Thoracic aorta (tissue), 2 donors: ENCODE measurements at regions not wholly inside any gene's neighbourhood (a gene's known extent, or its start where the extent isn't known, plus 50 kb on each side); places are given as distances from the start of the nearest gene placed in this dataset.

Experiments
- ATAC-seq: fragments of 150-250 bp; one replicate; pipeline ENCODE4 v1.8.0; 2017; ENCODE audit warnings: low read depth; ENCODE audit not compliant: insufficient number of reproducible peaks, low FRiP score
- DNase-seq: peaks from one replicate; pipeline ENCODE4 v3.0.0-alpha.2; 2020; ENCODE audit warnings: low spot score
- H3K27ac ChIP-seq, 2 donors: fragments of 200-600 bp; sonication (generic); 1 replicate in 1 of 2; 2 replicates in 1 of 2; pipeline ENCODE4 v1.5.1; 2016; ENCODE audit warnings: mild to moderate bottlenecking in 2 of 2, moderate library complexity in 2 of 2
- H3K27me3 ChIP-seq: fragments of 200-600 bp; sonication (generic); replicated peaks from 2 replicates; pipeline ENCODE4 v1.6.0; 2016; ENCODE audit warnings: mild to moderate bottlenecking; ENCODE audit not compliant: insufficient read depth
- H3K36me3 ChIP-seq: fragments of 200-600 bp; sonication (generic); one replicate; pipeline ENCODE4 v1.5.1; 2016
- H3K4me1 ChIP-seq, 2 donors: fragments of 200-600 bp; sonication (generic); 1 replicate in 1 of 2; 2 replicates in 1 of 2; pipeline versions ENCODE4 v1.5.1 to v1.6.0; 2016; ENCODE audit warnings: low read depth in 2 of 2, mild to moderate bottlenecking in 1 of 2; ENCODE audit not compliant: control insufficient read depth in 1 of 2
- H3K4me3 ChIP-seq: fragments of 200-600 bp; sonication (generic); 2 replicates; pipeline ENCODE4 v1.5.1; 2016; ENCODE audit warnings: mild to moderate bottlenecking
- H3K9me3 ChIP-seq: fragments of 200-600 bp; sonication (generic); 2 replicates; pipeline ENCODE4 v1.5.1; 2016
- TF ChIP-seq, protein P1 (sequence below): fragments of 200-600 bp; sonication (generic); IDR thresholded peaks from one replicate; pipeline ENCODE4 v1.5.1; 2019; ENCODE audit warnings: antibody characterized with exemption

DNA sequence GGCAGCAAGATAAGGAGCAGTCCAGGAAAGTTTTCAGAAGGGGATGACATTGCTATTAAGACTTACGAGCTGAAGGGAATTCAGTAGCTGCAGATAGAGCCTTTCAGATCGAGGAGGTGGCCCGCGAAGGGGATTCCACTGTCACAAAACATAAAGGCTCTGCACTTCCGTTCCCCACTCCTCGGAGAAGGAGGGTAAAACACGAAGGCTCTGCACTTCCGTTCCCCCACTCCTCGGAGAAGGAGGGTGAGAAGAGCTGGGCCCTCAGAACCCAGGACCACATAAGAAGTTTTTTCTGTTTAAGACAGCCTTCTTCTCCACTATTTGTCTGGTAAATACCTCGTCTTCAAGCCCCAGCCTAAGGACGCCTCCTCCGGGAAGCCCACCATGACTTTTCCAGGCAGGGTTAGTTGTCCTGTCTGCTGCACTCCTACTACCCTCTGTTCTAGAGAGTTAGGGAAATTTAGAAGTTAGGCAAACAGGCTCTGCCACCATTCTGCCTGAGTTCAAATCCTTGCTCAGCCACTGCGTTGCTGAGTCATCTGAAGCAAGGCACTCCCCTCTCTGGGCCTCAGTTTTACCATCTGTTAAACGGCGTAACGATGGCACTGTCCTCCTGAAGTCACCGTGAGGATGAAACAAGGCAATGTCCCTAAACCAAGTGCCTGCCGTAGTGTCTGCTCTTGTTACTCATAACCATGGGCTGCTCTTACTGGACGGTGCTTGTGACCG, 134.1 kb upstream of the HES1 start:
- ATAC-seq (no peak), DNase-seq (no peak)
- no peak overlapping the region for H3K4me3 ChIP-seq
- H3K27ac ChIP-seq = no peak overlapping the region
- H3K27me3 ChIP-seq = no peaks in the 10 kb centered on the region
- no peaks in the 10 kb centered on the region for H3K9me3 ChIP-seq
- H3K36me3 ChIP-seq = no peaks in the 10 kb centered on the region
- TF ChIP-seq, protein P1, sequence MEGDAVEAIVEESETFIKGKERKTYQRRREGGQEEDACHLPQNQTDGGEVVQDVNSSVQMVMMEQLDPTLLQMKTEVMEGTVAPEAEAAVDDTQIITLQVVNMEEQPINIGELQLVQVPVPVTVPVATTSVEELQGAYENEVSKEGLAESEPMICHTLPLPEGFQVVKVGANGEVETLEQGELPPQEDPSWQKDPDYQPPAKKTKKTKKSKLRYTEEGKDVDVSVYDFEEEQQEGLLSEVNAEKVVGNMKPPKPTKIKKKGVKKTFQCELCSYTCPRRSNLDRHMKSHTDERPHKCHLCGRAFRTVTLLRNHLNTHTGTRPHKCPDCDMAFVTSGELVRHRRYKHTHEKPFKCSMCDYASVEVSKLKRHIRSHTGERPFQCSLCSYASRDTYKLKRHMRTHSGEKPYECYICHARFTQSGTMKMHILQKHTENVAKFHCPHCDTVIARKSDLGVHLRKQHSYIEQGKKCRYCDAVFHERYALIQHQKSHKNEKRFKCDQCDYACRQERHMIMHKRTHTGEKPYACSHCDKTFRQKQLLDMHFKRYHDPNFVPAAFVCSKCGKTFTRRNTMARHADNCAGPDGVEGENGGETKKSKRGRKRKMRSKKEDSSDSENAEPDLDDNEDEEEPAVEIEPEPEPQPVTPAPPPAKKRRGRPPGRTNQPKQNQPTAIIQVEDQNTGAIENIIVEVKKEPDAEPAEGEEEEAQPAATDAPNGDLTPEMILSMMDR = no peak
- H3K4me1 ChIP-seq = peaks cover 22 to 49% of the 10 kb centered on the region in 2 donors

DNA sequence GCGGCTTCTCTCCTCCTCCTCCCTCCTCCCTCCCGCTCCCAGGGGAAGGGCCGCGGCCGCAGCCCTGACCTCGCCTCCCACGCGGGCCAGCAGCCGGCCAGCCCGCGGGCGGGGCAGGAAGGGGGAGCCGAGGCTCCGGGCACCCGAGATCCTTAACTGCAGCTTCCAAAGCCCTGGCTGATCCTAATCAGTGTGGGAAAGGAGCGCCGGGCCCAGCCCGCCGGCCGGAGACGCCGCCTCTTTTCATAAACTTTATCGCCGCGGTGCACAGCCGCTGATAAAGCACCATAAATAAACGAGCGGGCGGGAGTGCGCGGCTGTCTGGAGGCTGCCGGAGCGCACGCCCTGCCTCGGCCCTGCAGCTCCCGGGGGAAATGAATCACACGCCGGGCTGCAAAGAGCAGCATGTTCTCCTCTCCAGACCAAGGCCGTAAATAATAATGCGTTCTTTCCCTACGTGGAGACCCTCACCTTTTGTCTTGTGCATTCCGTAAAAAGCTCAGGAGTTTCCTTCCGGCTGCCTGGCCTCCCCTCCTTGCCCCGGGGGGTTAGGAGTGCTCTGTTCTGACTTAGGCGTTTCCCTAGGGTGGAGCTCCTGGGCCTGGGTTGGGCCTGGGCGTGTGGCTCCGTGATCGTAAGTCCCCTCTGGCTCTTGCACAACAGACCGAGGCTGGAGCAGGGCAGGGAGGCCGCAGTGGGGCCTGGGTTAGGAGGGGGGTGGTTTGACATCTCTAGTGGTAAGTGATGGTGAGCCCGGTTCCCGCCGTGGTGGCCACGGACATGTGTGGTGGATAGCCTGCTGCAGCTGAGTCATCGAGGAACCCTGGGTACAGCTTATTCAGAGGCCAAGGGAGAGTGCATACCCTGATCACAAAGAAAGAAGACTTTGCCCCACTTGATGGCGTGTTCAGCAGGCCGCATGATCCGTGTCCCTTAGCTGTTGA, 132.6 kb upstream of the HES1 start:
- Histone ChIP-seq H3K4me1 (peaks cover 11 to 34% of the 10 kb centered on the region in 2 donors), H3K27me3 (no peaks in the 10 kb centered on the region), H3K4me3 (peak overlapping the region; percentile 70), H3K36me3 (no peaks in the 10 kb centered on the region), H3K9me3 (no peaks in the 10 kb centered on the region), H3K27ac (peak overlapping the region; percentile 79 to 85)
- TF ChIP-seq, protein P1 = no peak
- ATAC-seq (peak; percentile 84), DNase-seq (peak; percentile 80)

DNA sequence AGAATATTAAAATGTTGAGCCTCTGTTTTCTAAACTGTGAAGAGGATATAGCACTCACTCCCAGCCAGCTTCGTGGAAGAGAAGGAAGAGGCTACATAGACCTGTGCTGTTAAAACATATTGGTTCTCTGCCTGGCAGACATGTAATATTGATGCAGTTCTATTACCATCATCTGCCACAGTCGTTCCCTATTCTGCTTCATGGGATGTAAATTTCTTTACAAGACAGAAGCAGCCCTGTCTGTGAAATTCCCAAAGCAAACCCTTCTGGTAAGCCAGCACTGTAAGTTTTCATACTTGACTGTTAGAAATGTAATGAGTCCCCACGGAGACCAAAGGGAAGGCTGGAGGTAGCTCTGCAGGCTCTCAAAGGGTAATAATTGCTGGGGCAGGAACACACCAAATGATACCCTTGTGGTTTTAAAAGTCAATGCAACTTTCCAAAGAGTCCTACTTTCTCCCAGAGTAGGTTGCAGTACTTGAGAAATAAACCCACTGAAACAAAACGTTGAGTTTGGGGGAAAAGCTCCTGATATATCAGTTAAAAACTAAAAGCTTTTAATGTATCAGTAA, 129.9 kb upstream of the HES1 start:
- no peaks in the 10 kb centered on the region for H3K9me3 ChIP-seq
- no peaks in the 10 kb centered on the region for H3K27me3 ChIP-seq
- H3K36me3 ChIP-seq = no peaks in the 10 kb centered on the region
- ATAC-seq = no peak
- DNase-seq = no peak
- TF ChIP-seq, protein P1 = no peak
- H3K27ac ChIP-seq = no peak overlapping the region
- H3K4me1 ChIP-seq = peaks cover 10 to 28% of the 10 kb centered on the region in 2 donors
- no peak overlapping the region for H3K4me3 ChIP-seq

DNA sequence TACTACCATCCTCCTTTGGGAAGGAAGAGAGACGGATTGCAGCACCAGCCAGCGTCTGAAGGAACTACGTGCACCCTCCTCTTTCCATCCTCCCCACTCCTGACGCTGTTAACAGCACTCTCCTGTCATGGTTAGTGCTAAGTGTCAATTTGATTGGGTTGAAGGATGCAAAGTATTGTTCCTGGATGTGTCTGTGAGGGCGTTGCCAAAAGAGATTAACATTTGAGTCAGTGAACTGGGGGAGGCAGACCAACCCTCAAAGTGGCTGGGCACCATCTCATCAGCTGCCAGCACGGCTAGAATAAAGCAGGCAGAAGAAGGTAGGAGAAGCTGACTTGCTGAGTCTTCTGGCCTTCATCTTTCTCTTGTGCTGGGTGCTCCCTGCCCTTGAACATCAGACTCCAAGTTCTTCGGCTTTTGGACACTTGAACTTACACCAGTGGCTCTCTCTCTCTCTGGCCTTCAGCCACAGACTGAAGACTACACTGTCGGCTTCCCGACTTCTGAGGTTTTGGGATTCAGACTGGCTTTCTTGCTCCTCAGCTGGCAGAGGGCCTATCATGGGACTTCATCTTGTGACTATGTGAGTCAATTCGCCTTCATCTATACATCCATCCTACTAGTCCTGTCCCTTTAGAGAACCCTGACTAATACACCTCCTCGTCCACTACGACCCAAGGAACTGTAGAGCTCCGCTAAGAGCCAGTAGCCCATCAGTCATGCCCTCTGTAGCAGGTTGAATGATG, 128.2 kb upstream of the HES1 start:
- TF ChIP-seq, protein P1 = no peak
- H3K4me3 ChIP-seq = no peak overlapping the region
- H3K4me1 ChIP-seq = peaks cover 10 to 23% of the 10 kb centered on the region in 2 donors
- no peaks in the 10 kb centered on the region for H3K27me3 ChIP-seq
- no peak overlapping the region for H3K27ac ChIP-seq
- DNase-seq (no peak), ATAC-seq (no peak)
- no peaks in the 10 kb centered on the region for H3K36me3 ChIP-seq
- no peaks in the 10 kb centered on the region for H3K9me3 ChIP-seq
